ENCODE measurements at regions not wholly inside any gene's neighbourhood (a gene's known extent, or its start where the extent isn't known, plus 50 kb on each side); places are given as distances from the start of the nearest gene placed in this dataset.

DNA sequence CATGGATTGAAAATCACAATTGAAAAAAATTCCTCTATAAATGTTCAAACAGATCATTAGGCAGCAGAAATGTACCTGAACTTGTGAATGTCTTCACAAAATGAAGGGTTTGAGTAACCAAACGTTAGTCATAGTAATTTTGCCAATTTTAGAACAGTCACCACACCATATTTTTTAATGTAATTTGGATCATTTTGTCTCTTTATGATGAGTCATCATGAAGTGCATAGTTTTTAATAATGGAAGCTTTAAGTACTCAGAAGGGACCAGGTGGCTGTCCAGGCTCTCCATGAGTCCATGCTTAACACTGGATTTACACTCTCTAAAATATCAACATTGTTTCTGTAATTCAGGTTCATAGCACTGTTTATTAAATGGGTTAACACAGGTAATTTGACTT, 219.2 kb downstream of the ETV1 start:
- no peak for TF ChIP-seq POLR2A (IDR thresholded peaks at IDR 0.05)
- TF ChIP-seq, protein P1, sequence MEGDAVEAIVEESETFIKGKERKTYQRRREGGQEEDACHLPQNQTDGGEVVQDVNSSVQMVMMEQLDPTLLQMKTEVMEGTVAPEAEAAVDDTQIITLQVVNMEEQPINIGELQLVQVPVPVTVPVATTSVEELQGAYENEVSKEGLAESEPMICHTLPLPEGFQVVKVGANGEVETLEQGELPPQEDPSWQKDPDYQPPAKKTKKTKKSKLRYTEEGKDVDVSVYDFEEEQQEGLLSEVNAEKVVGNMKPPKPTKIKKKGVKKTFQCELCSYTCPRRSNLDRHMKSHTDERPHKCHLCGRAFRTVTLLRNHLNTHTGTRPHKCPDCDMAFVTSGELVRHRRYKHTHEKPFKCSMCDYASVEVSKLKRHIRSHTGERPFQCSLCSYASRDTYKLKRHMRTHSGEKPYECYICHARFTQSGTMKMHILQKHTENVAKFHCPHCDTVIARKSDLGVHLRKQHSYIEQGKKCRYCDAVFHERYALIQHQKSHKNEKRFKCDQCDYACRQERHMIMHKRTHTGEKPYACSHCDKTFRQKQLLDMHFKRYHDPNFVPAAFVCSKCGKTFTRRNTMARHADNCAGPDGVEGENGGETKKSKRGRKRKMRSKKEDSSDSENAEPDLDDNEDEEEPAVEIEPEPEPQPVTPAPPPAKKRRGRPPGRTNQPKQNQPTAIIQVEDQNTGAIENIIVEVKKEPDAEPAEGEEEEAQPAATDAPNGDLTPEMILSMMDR (IDR thresholded peaks at IDR 0.05) = no peak
